Suppressor macrophage treated with lipopolysaccharide for 1 hour (primary cell): ENCODE measurements at regions not wholly inside any gene's neighbourhood (a gene's known extent, or its start where the extent isn't known, plus 50 kb on each side); places are given as distances from the start of the nearest gene placed in this dataset.
"Not testable (repeated sequence)": the region's sequence is repeated elsewhere in the genome, so short reads cannot be mapped to it uniquely, and the experiment has no call there.

Experiments
- DNase-seq, 3 donors: peaks; one replicate each; pipeline ENCODE4 v3.0.0-alpha.2; 2020 to 2022

- DNase-seq, result no peak
Measured at GRCh38 chr3:59496250-59496649, 446.4 kb upstream of the CFAP20DC start.

- DNase-seq, result not testable (repeated sequence)
Measured at GRCh38 chr3:59494969-59495368, 445.1 kb upstream of the CFAP20DC start.

- DNase-seq, result no peak
Measured at GRCh38 chr3:59486520-59486919, 436.7 kb upstream of the CFAP20DC start.

GRCh38 chr3:59483191-59483590, 433.4 kb upstream of the CFAP20DC start:
- DNase-seq, result no peak

GRCh38 chr3:59482684-59483083, 432.9 kb upstream of the CFAP20DC start:
- DNase-seq, result no peak

- peak in 1 of 3 donors; percentile 42 for DNase-seq
Measured at GRCh38 chr3:59481776-59482400, 432.1 kb upstream of the CFAP20DC start.

GRCh38 chr3:59480486-59480995, 430.7 kb upstream of the CFAP20DC start:
- peak; percentile 65 to 75 (median 74) for DNase-seq

- DNase-seq, result no peak
Measured at GRCh38 chr3:59473636-59474035, 423.8 kb upstream of the CFAP20DC start.

- no peak for DNase-seq
Measured at GRCh38 chr3:59472541-59472940, 422.7 kb upstream of the CFAP20DC start.

GRCh38 chr3:59469948-59470723, 420.3 kb upstream of the CFAP20DC start:
- no peak for DNase-seq

- DNase-seq, result no peak
Measured at GRCh38 chr3:59467476-59467875, 417.7 kb upstream of the CFAP20DC start.

GRCh38 chr3:59464187-59464586, 414.4 kb upstream of the CFAP20DC start:
- DNase-seq, result no peak

- DNase-seq, result no peak
Measured at GRCh38 chr3:59463253-59463652, 413.4 kb upstream of the CFAP20DC start.

GRCh38 chr3:59460068-59460467, 410.2 kb upstream of the CFAP20DC start:
- DNase-seq, result no peak

GRCh38 chr3:59456852-59457485, 407.1 kb upstream of the CFAP20DC start:
- DNase-seq, result no peak

- no peak for DNase-seq
Measured at GRCh38 chr3:59451800-59452746, 402.2 kb upstream of the CFAP20DC start.

GRCh38 chr3:59450946-59451763, 401.3 kb upstream of the CFAP20DC start:
- DNase-seq, result no peak

- DNase-seq, result no peak
Measured at GRCh38 chr3:59450437-59450836, 400.6 kb upstream of the CFAP20DC start.

GRCh38 chr3:59446775-59447465, 397.1 kb upstream of the CFAP20DC start:
- DNase-seq, result no peak

GRCh38 chr3:59444676-59445075, 394.9 kb upstream of the CFAP20DC start:
- DNase-seq, result no peak

GRCh38 chr3:59444294-59444671, 394.5 kb upstream of the CFAP20DC start:
- no peak for DNase-seq
